Upper lobe of right lung (tissue), 1 donor: ENCODE measurements at regions not wholly inside any gene's neighbourhood (a gene's known extent, or its start where the extent isn't known, plus 50 kb on each side); places are given as distances from the start of the nearest gene placed in this dataset.

Experiments used
- ATAC-seq: fragments of 200-7000 bp; cut with Tn5 transposase; one replicate; pipeline ENCODE4 v1.9.1; 2020; ENCODE audit warnings: mild to moderate bottlenecking, moderate library complexity
- DNase-seq: peaks from one replicate; pipeline ENCODE4 v3.0.0-alpha.2; 2020
- H3K27ac ChIP-seq: fragments of 200-600 bp; one replicate; pipeline ENCODE4 v1.8.0; 2022
- H3K27me3 ChIP-seq: fragments of 200-600 bp; one replicate; pipeline ENCODE4 v1.8.0; 2022; ENCODE audit warnings: mild to moderate bottlenecking
- H3K36me3 ChIP-seq: fragments of 200-600 bp; one replicate; pipeline ENCODE4 v1.8.0; 2022
- H3K4me1 ChIP-seq: fragments of 200-600 bp; one replicate; pipeline ENCODE4 v1.8.0; 2022
- H3K4me3 ChIP-seq: fragments of 200-600 bp; one replicate; pipeline ENCODE4 v1.8.0; 2022; ENCODE audit warnings: mild to moderate bottlenecking
- H3K9me3 ChIP-seq: fragments of 200-600 bp; one replicate; pipeline ENCODE4 v1.8.0; 2022
- intact Hi-C: fragments of 100-400 bp; cut with DNase I; formaldehyde crosslinking; loops from one replicate; pipeline ENCODE4 v1.11.0; 2022
- TF ChIP-seq, protein P1 (sequence below): fragments of 200-600 bp; IDR thresholded peaks from one replicate; pipeline ENCODE4 v1.8.0; 2022; ENCODE audit warnings: antibody characterized with exemption
- donor health status: DM: no; HTN: yes; CAD: no; lungs with severe emphysema.

DNA sequence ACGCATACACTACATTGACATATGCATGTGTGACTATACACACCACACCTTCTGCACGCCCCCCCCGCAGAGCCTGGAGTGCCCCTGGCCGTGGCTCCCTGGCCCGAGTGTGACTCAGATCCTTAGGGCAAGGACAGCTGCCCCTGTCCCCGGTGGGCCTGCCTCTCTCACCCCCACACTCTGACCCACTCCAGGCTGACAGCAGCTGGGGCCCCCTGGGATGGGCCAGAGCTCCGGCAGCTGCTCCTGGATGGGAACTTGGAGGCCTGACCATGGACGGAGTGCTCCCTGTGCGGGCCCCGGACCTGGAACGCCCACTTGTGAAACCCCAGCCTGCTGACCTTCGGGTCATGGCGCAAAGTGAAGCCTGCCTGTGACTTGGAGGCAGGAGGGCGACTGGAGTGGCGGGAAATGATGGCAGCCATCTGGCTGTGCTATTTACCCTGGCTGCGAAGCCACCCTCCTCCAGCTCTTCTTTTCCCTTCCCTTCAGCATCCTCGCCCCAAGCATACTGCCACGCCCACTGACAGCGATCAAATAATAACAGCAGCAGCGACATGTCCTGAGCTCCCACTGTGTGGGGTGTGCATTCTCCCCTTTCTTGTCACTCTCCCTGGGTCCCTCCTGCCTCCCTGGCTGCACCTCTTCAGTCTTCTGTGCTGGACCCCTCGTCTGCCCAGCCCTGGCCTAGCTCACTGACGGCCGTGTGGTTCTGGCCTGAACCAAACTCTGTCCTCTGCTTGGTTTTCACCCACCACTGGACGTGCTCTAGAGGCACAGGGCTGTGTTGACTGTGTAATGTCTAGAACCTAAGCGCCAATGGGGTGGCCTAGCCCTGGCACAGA lies 90.7 kb upstream of the MEF2A start:
- Histone ChIP-seq H3K36me3 (no peaks in the 10 kb centered on the region), H3K27me3 (no peaks in the 10 kb centered on the region), H3K4me1 (peaks cover 39% of the 10 kb centered on the region), H3K4me3 (no peak overlapping the region), H3K27ac (peak overlapping the region; percentile 76), H3K9me3 (no peaks in the 10 kb centered on the region)
- TF ChIP-seq, protein P1, sequence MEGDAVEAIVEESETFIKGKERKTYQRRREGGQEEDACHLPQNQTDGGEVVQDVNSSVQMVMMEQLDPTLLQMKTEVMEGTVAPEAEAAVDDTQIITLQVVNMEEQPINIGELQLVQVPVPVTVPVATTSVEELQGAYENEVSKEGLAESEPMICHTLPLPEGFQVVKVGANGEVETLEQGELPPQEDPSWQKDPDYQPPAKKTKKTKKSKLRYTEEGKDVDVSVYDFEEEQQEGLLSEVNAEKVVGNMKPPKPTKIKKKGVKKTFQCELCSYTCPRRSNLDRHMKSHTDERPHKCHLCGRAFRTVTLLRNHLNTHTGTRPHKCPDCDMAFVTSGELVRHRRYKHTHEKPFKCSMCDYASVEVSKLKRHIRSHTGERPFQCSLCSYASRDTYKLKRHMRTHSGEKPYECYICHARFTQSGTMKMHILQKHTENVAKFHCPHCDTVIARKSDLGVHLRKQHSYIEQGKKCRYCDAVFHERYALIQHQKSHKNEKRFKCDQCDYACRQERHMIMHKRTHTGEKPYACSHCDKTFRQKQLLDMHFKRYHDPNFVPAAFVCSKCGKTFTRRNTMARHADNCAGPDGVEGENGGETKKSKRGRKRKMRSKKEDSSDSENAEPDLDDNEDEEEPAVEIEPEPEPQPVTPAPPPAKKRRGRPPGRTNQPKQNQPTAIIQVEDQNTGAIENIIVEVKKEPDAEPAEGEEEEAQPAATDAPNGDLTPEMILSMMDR = no peak
- intact Hi-C loops = no loop called here
- no peak for DNase-seq
- ATAC-seq = peak; percentile 40

DNA sequence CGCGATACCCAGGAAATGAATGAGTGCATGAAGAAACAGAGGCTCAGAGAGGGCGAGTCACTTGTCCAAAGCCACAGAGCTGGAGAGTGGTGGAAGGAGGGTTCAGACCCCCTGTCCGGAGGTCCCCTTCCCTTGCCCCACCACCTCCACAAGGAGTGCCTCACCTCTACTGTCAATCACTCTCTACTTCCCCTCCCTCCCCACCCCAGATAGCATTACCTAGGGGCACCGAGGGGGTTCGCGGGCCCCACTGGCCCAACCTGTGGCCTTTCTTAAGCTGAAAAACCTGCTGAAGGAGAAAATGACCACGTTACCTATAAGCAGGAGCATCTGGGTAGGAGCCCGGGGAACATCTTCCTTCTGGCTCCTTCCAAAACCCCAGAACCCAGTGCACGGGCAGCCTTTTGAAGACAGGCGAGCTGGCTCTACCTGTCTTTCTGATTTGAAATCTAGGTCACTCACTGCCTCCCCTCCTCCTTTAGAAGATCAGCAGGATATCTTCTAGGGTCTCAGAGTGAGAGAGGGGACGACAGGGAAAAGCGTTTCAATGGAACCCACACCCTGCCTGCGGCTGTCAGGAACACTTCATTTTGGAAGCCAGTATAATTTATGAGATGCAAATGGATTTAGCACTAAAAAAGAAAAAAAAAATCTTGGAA lies 89.9 kb upstream of the MEF2A start:
- H3K27ac ChIP-seq = peak overlapping the region; percentile 55
- H3K36me3 ChIP-seq = no peaks in the 10 kb centered on the region
- intact Hi-C loops = no loop called here
- ATAC-seq (no peak), DNase-seq (no peak)
- H3K27me3 ChIP-seq = no peaks in the 10 kb centered on the region
- no peak overlapping the region for H3K4me3 ChIP-seq
- TF ChIP-seq, protein P1 = no peak
- no peaks in the 10 kb centered on the region for H3K9me3 ChIP-seq
- H3K4me1 ChIP-seq = peaks cover 39% of the 10 kb centered on the region

DNA sequence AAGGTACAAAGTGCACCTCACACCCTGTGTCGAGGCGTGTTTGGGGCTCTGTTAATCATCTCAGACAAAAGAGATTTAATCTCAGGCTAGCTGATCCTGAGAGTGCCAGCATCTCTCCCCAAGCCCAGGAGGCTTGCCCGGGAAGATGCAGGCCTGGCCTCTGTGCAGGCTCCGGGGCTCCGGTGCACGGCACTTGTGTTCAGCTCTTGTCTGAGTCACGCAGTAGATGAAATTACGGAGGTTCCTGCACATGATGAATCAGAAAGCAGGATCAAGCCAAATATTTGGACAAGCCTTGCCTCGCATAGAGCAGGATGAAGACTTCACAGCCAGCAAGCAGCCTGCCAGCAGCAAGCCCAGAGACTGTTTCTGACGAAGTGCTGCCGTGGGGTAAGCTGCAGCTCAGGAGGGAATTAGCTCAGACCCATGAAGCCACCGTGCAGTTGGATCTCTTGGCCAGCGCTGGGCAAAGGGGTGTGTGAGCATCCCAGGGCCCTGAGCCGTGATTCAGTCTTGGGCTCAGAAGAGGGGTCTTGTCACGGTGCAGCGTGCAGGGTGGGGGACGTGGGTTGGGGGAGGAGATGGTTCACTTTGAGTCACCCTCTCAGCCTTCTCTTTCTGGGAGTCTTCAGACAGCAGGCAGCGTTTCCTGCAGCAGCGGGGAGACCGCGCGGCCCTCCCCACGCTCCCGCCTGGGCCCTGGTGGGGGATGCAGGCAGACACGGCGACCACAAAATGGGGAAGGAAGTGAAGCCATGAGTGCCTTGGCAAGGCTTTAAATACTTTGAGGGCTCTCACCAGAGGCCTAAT lies 89.2 kb upstream of the MEF2A start:
- H3K9me3 ChIP-seq = no peaks in the 10 kb centered on the region
- H3K4me1 ChIP-seq = peaks cover 39% of the 10 kb centered on the region
- TF ChIP-seq, protein P1 = no peak
- no peaks in the 10 kb centered on the region for H3K27me3 ChIP-seq
- peak overlapping the region; percentile 68 for H3K27ac ChIP-seq
- intact Hi-C loops = no loop called here
- peak; percentile 48 for ATAC-seq
- no peak for DNase-seq
- H3K4me3 ChIP-seq = no peak overlapping the region
- H3K36me3 ChIP-seq = no peaks in the 10 kb centered on the region

DNA sequence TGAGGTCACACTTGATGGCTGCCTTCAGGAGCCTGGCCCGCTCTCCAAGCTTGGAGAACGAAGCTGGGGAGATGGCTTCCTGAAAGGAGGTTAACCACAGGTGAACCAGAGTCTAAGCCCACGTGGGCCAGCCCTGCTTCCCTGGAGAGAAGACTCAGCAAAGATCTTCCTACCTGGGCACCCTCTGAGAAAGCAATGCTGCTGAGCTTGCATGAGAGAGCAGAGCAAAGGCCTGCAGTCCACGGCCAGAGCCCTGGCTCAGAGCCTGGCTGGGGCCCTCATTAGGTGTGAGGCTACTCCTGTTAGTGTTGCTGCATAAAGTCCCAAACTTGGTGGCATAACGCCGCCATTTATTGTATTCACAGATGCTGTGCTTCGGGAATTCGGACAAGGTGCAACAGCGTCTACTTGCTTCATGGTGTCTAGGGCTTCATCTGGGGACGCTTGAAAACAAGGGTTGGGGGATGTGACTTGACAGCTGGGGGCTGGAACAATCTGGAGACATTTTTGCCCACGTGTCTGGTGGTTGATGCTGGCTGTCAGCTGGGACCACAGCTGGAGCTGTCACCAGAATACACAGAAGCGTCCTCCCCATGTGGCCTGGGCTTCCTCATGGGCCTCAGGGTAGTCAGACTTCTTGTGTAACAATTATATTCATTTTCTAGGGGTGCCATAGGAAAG lies 87.9 kb upstream of the MEF2A start:
- H3K36me3 ChIP-seq = no peaks in the 10 kb centered on the region
- TF ChIP-seq, protein P1 = no peak
- no peaks in the 10 kb centered on the region for H3K9me3 ChIP-seq
- no peak overlapping the region for H3K4me3 ChIP-seq
- intact Hi-C loops = no loop called here
- peaks cover 39% of the 10 kb centered on the region for H3K4me1 ChIP-seq
- DNase-seq = no peak
- ATAC-seq = no peak
- no peaks in the 10 kb centered on the region for H3K27me3 ChIP-seq
- H3K27ac ChIP-seq = no peak overlapping the region

DNA sequence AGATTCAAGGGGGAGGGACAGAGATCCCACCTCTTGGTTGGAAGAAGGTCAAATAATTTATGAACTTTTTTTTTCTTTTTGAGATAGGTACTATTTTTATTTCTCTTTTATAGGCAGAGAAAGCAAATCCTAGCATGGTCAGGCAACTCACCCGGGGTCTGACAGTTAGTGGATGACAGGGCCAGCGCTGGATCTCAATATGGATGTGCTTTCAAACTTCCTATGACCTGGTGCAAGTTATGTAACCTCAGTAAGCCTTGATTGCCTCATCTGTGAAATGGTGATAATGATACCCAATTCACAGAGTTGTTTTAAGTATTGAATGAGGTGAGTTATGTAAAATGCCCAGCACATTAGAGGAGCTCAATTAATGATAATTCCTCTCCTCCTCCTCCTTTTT lies 86.8 kb upstream of the MEF2A start:
- Histone ChIP-seq H3K9me3 (no peaks in the 10 kb centered on the region), H3K36me3 (no peaks in the 10 kb centered on the region)
- intact Hi-C loops = no loop called here

More for the DNA sequence above, 86.8 kb upstream of the MEF2A start:
- TF ChIP-seq, protein P1 = no peak
- no peak overlapping the region for H3K27ac ChIP-seq
- DNase-seq (no peak), ATAC-seq (no peak)
- H3K27me3 ChIP-seq = no peaks in the 10 kb centered on the region
- H3K4me1 ChIP-seq = peaks cover 31% of the 10 kb centered on the region
- no peak overlapping the region for H3K4me3 ChIP-seq
